BE2C (cell line): ENCODE measurements at regions not wholly inside any gene's neighbourhood (a gene's known extent, or its start where the extent isn't known, plus 50 kb on each side); places are given as distances from the start of the nearest gene placed in this dataset.
"Not testable (repeated sequence)": the region's sequence is repeated elsewhere in the genome, so short reads cannot be mapped to it uniquely, and the experiment has no call there.

Experiments used
- DNase-seq: peaks from one replicate; pipeline ENCODE4 v3.0.0-alpha.2; 2020
- H3K27me3 ChIP-seq: fragments of 250-450 bp; sonication (Bioruptor Pico); 2 replicates; pipeline ENCODE4 v1.5.1; 2020; ENCODE audit warnings: mild to moderate bottlenecking
- H3K36me3 ChIP-seq: fragments of 250-450 bp; sonication (Bioruptor Pico); 2 replicates; pipeline ENCODE4 v1.5.1; 2020; ENCODE audit warnings: mild to moderate bottlenecking
- H3K4me1 ChIP-seq: fragments of 250-450 bp; sonication (Bioruptor Pico); 2 replicates; pipeline ENCODE4 v1.5.1; 2020
- H3K4me3 ChIP-seq: 2 replicates; pipeline ENCODE4 v1.5.1; 2011; ENCODE audit warnings: low read depth, low read length
- H3K9me3 ChIP-seq: fragments of 250-450 bp; sonication (Bioruptor Pico); 2 replicates; pipeline ENCODE4 v1.5.1; 2020
- TF ChIP-seq, protein P1 (sequence below): IDR thresholded peaks from 2 replicates; pipeline ENCODE4 v1.5.1; 2012; ENCODE audit warnings: mild to moderate bottlenecking, low read depth, low read length

DNA sequence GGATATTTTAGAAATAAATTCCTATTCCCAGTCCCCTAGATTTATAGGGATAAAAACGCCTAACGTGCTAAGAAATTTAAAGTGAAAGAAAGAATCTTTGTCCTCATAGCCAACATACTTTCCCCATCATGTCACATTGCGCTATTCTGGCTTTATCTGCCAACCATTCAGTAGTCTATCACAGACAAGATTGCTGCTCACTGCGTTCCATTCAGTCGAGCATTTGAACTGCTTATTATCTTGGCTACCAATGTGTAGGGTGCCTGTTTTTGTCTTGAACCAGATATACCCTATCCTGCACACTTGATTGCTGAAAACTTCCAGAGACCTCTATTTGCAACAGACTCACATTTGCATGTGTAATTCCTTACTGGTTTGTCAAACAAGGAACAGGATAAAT is 751.5 kb downstream of the EPHA7 start:
- DNase-seq, result no peak

DNA sequence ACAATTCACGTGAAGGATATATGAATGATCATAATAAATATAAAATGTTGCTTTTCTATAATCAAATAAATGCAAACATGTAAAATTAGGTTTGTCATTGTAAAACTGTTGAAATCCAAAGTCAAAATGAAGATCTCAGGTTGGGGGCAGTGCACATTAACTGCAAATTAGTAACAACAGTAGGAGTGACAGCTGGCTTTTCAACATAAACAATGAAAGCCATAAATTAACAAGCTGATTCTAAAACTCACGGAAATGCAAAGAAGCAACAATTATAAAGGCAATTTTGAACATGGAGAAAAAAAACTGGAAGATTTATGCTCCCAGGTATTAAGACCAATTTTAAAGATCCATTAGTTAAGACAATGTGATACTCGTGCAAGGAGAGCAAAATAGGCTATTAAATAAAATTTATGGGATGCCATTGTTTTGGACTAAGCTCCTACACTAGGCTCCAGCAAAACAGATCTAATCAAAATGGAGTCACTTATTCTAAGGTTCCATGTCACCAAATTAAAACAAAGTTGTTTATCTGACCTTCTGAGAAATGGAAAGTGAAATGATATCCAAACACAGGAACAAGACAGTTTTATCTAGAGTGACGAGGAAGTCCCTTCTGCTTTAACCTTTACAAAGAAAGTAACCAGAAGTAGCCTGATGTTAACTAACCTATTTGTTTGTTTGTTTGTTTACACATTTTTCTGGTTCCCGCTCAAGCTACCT is 770.8 kb downstream of the EPHA7 start:
- H3K27me3 ChIP-seq, result no peaks in the 10 kb centered on the region
- H3K9me3 ChIP-seq, result no peaks in the 10 kb centered on the region
- DNase-seq, result no peak
- no peak overlapping the region for H3K4me3 ChIP-seq
- H3K36me3 ChIP-seq, result no peaks in the 10 kb centered on the region
- TF ChIP-seq, protein P1, sequence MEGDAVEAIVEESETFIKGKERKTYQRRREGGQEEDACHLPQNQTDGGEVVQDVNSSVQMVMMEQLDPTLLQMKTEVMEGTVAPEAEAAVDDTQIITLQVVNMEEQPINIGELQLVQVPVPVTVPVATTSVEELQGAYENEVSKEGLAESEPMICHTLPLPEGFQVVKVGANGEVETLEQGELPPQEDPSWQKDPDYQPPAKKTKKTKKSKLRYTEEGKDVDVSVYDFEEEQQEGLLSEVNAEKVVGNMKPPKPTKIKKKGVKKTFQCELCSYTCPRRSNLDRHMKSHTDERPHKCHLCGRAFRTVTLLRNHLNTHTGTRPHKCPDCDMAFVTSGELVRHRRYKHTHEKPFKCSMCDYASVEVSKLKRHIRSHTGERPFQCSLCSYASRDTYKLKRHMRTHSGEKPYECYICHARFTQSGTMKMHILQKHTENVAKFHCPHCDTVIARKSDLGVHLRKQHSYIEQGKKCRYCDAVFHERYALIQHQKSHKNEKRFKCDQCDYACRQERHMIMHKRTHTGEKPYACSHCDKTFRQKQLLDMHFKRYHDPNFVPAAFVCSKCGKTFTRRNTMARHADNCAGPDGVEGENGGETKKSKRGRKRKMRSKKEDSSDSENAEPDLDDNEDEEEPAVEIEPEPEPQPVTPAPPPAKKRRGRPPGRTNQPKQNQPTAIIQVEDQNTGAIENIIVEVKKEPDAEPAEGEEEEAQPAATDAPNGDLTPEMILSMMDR, result no peak
- peaks cover 5% of the 10 kb centered on the region for H3K4me1 ChIP-seq

More for the DNA sequence above, 751.5 kb downstream of the EPHA7 start:
- no peaks in the 10 kb centered on the region for H3K36me3 ChIP-seq
- H3K4me3 ChIP-seq, result no peak overlapping the region
- TF ChIP-seq, protein P1, result no peak
- no peaks in the 10 kb centered on the region for H3K27me3 ChIP-seq
- H3K9me3 ChIP-seq, result no peaks in the 10 kb centered on the region
- H3K4me1 ChIP-seq, result no peaks in the 10 kb centered on the region

DNA sequence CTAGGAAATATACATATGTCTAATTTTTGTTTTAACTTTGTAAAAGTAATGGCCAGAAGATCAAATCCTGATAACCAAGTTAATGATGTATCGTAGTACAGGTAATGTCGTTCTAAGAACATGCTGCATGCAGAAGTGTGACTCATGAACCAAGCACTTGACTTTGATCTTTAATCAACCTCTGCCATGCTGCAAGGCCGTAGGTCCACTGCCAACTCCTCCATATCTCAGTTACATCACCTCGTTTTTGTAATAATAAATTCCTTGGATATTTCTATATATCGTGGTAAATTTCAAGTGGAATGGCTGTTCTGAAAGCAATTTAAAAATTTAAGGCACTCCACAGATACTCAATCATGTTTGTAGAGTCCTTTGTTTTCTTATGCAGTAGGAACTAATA is 771.7 kb downstream of the EPHA7 start:
- H3K4me3 ChIP-seq, result no peak overlapping the region
- no peaks in the 10 kb centered on the region for H3K9me3 ChIP-seq
- no peaks in the 10 kb centered on the region for H3K36me3 ChIP-seq
- TF ChIP-seq, protein P1, result no peak
- H3K27me3 ChIP-seq, result no peaks in the 10 kb centered on the region
- H3K4me1 ChIP-seq, result peaks cover 5% of the 10 kb centered on the region
- DNase-seq, result no peak

DNA sequence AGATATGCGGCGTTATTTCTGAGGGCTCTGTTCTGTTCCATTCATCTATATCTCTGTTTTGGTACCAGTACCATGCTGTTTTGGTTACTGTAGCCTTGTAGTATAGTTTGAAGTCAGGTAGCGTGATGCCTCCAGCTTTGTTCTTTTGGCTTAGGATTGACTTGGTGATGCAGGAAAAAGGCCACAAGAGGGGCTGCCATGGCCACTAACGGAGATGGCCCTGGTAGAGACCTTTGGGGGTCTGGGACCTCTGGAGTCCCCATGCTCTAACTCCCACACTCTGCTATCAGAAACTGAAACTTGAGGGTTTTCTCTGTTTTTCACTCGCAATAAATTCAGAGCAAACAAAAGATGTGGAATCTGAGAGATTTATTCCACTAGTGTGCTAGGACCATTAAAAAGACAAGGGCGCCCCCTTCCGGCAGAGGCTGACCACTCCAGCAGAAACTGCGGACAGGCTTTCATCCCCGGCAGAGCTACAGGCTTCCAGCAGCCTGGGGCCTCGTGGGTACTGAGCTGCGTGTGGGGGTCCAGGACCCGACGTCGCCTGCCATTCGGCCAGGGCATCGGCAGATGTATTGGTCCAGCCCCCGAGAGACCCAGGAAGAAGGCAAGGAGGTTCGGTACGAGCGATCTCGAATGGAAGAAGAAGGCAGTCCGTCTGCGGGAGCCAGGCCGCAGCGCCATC is 775.1 kb downstream of the EPHA7 start:
- H3K9me3 ChIP-seq, H3K36me3 ChIP-seq, H3K27me3 ChIP-seq, H3K4me3 ChIP-seq, H3K4me1 ChIP-seq: not testable (repeated sequence)
- TF ChIP-seq, protein P1, result peak; percentile 74
- DNase-seq, result peak; percentile 90

DNA sequence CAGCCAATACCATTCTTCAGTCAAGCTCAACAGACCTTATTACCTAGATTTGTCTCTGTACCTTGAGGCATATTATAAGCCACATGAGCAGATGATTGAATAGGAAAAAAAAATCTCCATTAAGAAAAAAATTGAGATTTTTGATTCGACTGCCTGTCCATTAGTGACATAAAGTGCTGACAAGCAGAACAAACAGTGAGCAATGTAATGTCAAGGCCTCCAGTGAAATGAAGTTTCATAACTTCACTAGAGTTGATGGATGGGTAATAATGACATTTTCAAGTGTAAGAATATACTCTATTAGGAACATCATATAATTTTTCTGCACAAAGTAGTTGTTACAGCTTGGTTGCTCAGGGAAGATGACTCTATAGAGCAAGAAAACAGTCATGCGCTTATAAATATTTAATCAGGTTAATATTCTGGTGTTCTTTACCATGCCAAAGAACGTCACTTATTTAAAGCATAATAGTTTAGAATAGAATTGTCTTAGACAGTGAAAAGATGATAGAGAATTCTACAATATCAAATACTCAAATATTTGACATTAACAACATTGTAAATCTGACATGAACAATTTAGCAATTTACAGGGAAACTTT is 783.7 kb downstream of the EPHA7 start:
- Histone ChIP-seq H3K4me1 (no peaks in the 10 kb centered on the region), H3K9me3 (no peaks in the 10 kb centered on the region), H3K4me3 (no peak overlapping the region), H3K27me3 (no peaks in the 10 kb centered on the region), H3K36me3 (no peaks in the 10 kb centered on the region)
- TF ChIP-seq, protein P1, result no peak
- DNase-seq, result no peak

DNA sequence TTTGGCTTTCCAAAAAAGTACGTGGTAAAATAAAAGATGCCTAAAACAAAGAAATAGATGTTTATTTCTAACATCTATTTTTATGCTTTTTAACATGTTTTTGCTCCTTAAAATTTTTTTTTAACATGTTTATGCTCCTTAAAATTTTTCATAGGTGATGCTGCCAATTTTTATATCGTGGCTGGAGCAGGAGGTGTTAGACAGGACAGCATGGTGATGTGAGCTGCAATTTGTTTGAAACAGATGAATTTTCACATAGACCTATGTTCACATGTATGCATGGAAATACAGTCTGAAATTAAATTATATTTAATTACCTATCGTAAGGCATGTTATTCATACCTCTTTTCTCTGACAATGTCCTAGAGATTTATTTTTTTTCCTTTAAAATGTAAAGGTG is 784.8 kb downstream of the EPHA7 start:
- H3K4me1 ChIP-seq, result no peaks in the 10 kb centered on the region
- H3K36me3 ChIP-seq, result no peaks in the 10 kb centered on the region
- TF ChIP-seq, protein P1, result no peak

More for the DNA sequence above, 784.8 kb downstream of the EPHA7 start:
- H3K9me3 ChIP-seq, result no peaks in the 10 kb centered on the region
- no peak overlapping the region for H3K4me3 ChIP-seq
- no peaks in the 10 kb centered on the region for H3K27me3 ChIP-seq
- no peak for DNase-seq
